SU-DHL-6 (cell line): ENCODE measurements at regions not wholly inside any gene's neighbourhood (a gene's known extent, or its start where the extent isn't known, plus 50 kb on each side); places are given as distances from the start of the nearest gene placed in this dataset.
"Not testable (repeated sequence)": the region's sequence is repeated elsewhere in the genome, so short reads cannot be mapped to it uniquely, and the experiment has no call there.

Experiments used
- H2AFZ ChIP-seq: fragments of 200-600 bp; sonication (generic); 2 replicates; pipeline ENCODE4 v1.6.1; 2014; ENCODE audit warnings: low read depth, mild to moderate bottlenecking, moderate library complexity, mixed read lengths, antibody characterized with exemption, low read length; ENCODE audit not compliant: severe bottlenecking
- H3F3A ChIP-seq: fragments of 200-600 bp; shearing (Covaris generic); 2 replicates; pipeline ENCODE4 v1.6.0; 2016; ENCODE audit warnings: antibody characterized with exemption, mild to moderate bottlenecking; ENCODE audit not compliant: insufficient read depth
- H3K27ac ChIP-seq: fragments of 200-600 bp; sonication (generic); 2 replicates; pipeline ENCODE4 v1.5.1; 2016; ENCODE audit warnings: low read depth, mild to moderate bottlenecking, low read length, moderate library complexity, mixed read lengths
- H3K27me3 ChIP-seq: fragments of 200-600 bp; sonication (generic), shearing (Covaris generic); 2 replicates; pipeline ENCODE4 v1.6.0; 2014; ENCODE audit warnings: mild to moderate bottlenecking, low read length
- H3K36me3 ChIP-seq: fragments of 200-600 bp; sonication (generic); 2 replicates; pipeline ENCODE4 v1.6.1; 2014; ENCODE audit warnings: mild to moderate bottlenecking, low read length, mixed read lengths
- H3K4me2 ChIP-seq: fragments of 300-600, 200-600 bp; shearing (Covaris generic), sonication (generic); 2 replicates; pipeline ENCODE4 v1.6.0; 2014; ENCODE audit warnings: low read length, low read depth, mild to moderate bottlenecking; ENCODE audit not compliant: poor library complexity, severe bottlenecking
- H3K4me3 ChIP-seq: fragments of 200-600 bp; sonication (generic); 2 replicates; pipeline ENCODE4 v1.5.1; 2014; ENCODE audit warnings: antibody characterized with exemption, low read length, mild to moderate bottlenecking, mixed read lengths; ENCODE audit not compliant: insufficient read depth, poor library complexity, severe bottlenecking
- H3K79me2 ChIP-seq: fragments of 200-600 bp; sonication (generic); 2 replicates; pipeline ENCODE4 v1.6.1; 2014; ENCODE audit warnings: mild to moderate bottlenecking, low read length, moderate library complexity; ENCODE audit not compliant: insufficient read depth
- H3K9ac ChIP-seq: fragments of 200-600 bp; sonication (generic); 2 replicates; pipeline ENCODE4 v1.7.0; 2014; ENCODE audit warnings: mild to moderate bottlenecking, low read length
- H3K9me2 ChIP-seq: fragments of 200-600 bp; sonication (generic); replicated peaks from 2 replicates; pipeline ENCODE4 v1.6.1; 2014; ENCODE audit warnings: low read length; ENCODE audit not compliant: insufficient read depth
- H3K9me3 ChIP-seq: fragments of 200-600 bp; sonication (generic); 2 replicates; pipeline ENCODE4 v1.6.1; 2014; ENCODE audit warnings: low read length, mixed read lengths; ENCODE audit not compliant: insufficient read depth
- H4K20me1 ChIP-seq: fragments of 200-600 bp; sonication (generic); 2 replicates; pipeline ENCODE4 v1.6.1; 2014; ENCODE audit warnings: low read depth, mild to moderate bottlenecking, antibody characterized with exemption, low read length, moderate library complexity, mixed read lengths
- CTCF ChIP-seq: fragments of 200-600 bp; sonication (generic); IDR thresholded peaks from one replicate; pipeline ENCODE4 v1.5.1; 2017; ENCODE audit warnings: antibody characterized with exemption, mild to moderate bottlenecking, low read length, moderate library complexity; ENCODE audit not compliant: insufficient read depth, poor library complexity, severe bottlenecking
- EZH2phosphoT487 ChIP-seq: fragments of 200-600 bp; sonication (generic), shearing (Covaris generic); conservative IDR thresholded peaks from 2 replicates; pipeline ENCODE4 v1.6.1; 2018; ENCODE audit warnings: mild to moderate bottlenecking, antibody characterized with exemption, low read length, moderate library complexity, mixed read lengths

GRCh38 chr3:166593776-166594175 is 756.6 kb upstream of the BCHE start:
- no peaks in the 10 kb centered on the region for H3F3A ChIP-seq
- H3K79me2 ChIP-seq = no peaks in the 10 kb centered on the region
- no peak overlapping the region for H3K4me2 ChIP-seq
- H3K9ac ChIP-seq = no peak overlapping the region
- H3K4me3 ChIP-seq = no peak overlapping the region
- no peak overlapping the region for H3K27ac ChIP-seq
- H2AFZ ChIP-seq = no peak overlapping the region
- no peaks in the 10 kb centered on the region for H3K27me3 ChIP-seq
- H3K9me2 ChIP-seq = no peaks in the 10 kb centered on the region
- H3K9me3 ChIP-seq = no peaks in the 10 kb centered on the region
- TF ChIP-seq EZH2phosphoT487 (no peak), CTCF (no peak)
- no peaks in the 10 kb centered on the region for H4K20me1 ChIP-seq
- H3K36me3 ChIP-seq = no peaks in the 10 kb centered on the region

- Histone ChIP-seq H3F3A (no peaks in the 10 kb centered on the region), H3K27me3 (no peaks in the 10 kb centered on the region), H3K27ac (no peak overlapping the region), H3K9ac (no peak overlapping the region), H2AFZ (no peak overlapping the region), H3K36me3 (no peaks in the 10 kb centered on the region), H4K20me1 (no peaks in the 10 kb centered on the region), H3K4me2 (no peak overlapping the region), H3K9me3 (no peaks in the 10 kb centered on the region), H3K4me3 (no peak overlapping the region), H3K9me2 (no peaks in the 10 kb centered on the region), H3K79me2 (no peaks in the 10 kb centered on the region)
- TF ChIP-seq CTCF = no peak
Measured at GRCh38 chr3:166582236-166582635, 745.0 kb upstream of the BCHE start.

- Histone ChIP-seq H3K9me2 (no peaks in the 10 kb centered on the region), H3K4me3 (no peak overlapping the region), H3K27ac (no peak overlapping the region), H3K27me3 (no peaks in the 10 kb centered on the region), H4K20me1 (no peaks in the 10 kb centered on the region), H3F3A (no peaks in the 10 kb centered on the region), H3K36me3 (no peaks in the 10 kb centered on the region), H3K9ac (no peak overlapping the region), H3K9me3 (no peaks in the 10 kb centered on the region), H3K4me2 (no peak overlapping the region), H2AFZ (no peak overlapping the region), H3K79me2 (no peaks in the 10 kb centered on the region)
- no peak for TF ChIP-seq CTCF
- TF ChIP-seq EZH2phosphoT487 = no peak
Measured at GRCh38 chr3:166580561-166580960, 743.3 kb upstream of the BCHE start.

GRCh38 chr3:166575161-166575560 is 737.9 kb upstream of the BCHE start:
- no peaks in the 10 kb centered on the region for H3K79me2 ChIP-seq
- no peak overlapping the region for H3K4me3 ChIP-seq
- no peak overlapping the region for H3K27ac ChIP-seq
- no peaks in the 10 kb centered on the region for H3F3A ChIP-seq
- H3K9me2 ChIP-seq = no peaks in the 10 kb centered on the region
- peaks cover 2% of the 10 kb centered on the region; the same call in 1 of the 2 replicates for H3K36me3 ChIP-seq
- no peak overlapping the region for H2AFZ ChIP-seq
- H4K20me1 ChIP-seq = no peaks in the 10 kb centered on the region
- peaks cover 10% of the 10 kb centered on the region; the same call in 1 of the 2 replicates for H3K9me3 ChIP-seq
- H3K9ac ChIP-seq = no peak overlapping the region
- no peak overlapping the region for H3K4me2 ChIP-seq
- H3K27me3 ChIP-seq = no peaks in the 10 kb centered on the region
- TF ChIP-seq CTCF (no peak), EZH2phosphoT487 (no peak)

GRCh38 chr3:166571686-166572085 is 734.5 kb upstream of the BCHE start:
- not testable (repeated sequence) for H3K36me3 ChIP-seq, H3K27me3 ChIP-seq, H3F3A ChIP-seq, H4K20me1 ChIP-seq, H3K9me2 ChIP-seq, H3K79me2 ChIP-seq, H3K9ac ChIP-seq, H3K27ac ChIP-seq, H3K4me2 ChIP-seq
- peak overlapping the region; percentile 8 for H3K4me3 ChIP-seq
- peak overlapping the region; percentile 19 for H2AFZ ChIP-seq
- peaks cover 10% of the 10 kb centered on the region; the same call in 1 of the 2 replicates for H3K9me3 ChIP-seq
